ENCODE measurements at regions not wholly inside any gene's neighbourhood (a gene's known extent, or its start where the extent isn't known, plus 50 kb on each side); places are given as distances from the start of the nearest gene placed in this dataset.

DNA sequence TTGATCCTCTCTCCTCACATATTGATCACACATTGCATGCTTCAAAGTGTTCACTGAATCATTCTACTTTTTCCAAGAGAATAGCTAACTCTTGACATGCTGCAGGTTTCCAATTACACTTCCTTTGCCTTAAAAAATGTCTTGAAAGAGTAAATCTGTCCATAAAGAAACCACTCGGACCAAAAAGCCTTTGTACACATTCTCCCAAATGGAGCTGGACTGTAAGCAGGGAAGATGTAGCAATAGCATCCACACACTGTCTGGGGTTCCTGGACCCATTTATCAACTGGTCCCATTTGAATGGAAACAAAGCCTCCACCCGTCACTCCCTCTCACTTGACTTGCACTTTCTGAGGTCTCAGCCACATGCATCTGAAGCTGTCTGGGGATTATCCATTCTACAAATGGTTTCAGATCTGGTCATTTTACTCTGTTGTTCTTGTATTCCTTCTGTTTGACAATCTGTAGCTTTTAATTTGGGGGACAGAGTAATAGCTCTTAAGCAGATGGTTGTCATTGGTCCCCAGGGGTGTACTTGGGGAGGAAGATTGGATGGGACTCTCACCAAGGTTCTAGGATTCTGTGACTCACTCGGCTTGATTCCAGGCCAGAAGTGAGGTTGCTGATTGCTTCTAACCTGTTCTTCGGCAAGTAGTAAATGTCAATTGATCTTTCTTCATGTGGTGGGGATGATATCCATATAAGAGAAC lies 203.5 kb downstream of the HIBADH start:
- no peaks in the 10 kb centered on the region for H3K4me1 ChIP-seq
- intact Hi-C loops (cut with DNase I), result no loop called here
- no peak overlapping the region for H3K4me3 ChIP-seq
- ATAC-seq, result no peak
- H3K27ac ChIP-seq, result no peak overlapping the region
- WGBS, 2 donors, result 54 to 61% methylated on average over 4 of the region's 4 CpGs
- DNase-seq, result peak in 2 of 4 donors; percentile 6 to 10
- H3K36me3 ChIP-seq (replicated peaks in 1 of 2; ENCODE audit: insufficient read depth in 1 of 2, low read depth in 2 of 2), result no peaks in the 10 kb centered on the region
- TF ChIP-seq, protein P1, sequence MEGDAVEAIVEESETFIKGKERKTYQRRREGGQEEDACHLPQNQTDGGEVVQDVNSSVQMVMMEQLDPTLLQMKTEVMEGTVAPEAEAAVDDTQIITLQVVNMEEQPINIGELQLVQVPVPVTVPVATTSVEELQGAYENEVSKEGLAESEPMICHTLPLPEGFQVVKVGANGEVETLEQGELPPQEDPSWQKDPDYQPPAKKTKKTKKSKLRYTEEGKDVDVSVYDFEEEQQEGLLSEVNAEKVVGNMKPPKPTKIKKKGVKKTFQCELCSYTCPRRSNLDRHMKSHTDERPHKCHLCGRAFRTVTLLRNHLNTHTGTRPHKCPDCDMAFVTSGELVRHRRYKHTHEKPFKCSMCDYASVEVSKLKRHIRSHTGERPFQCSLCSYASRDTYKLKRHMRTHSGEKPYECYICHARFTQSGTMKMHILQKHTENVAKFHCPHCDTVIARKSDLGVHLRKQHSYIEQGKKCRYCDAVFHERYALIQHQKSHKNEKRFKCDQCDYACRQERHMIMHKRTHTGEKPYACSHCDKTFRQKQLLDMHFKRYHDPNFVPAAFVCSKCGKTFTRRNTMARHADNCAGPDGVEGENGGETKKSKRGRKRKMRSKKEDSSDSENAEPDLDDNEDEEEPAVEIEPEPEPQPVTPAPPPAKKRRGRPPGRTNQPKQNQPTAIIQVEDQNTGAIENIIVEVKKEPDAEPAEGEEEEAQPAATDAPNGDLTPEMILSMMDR (IDR thresholded peaks at IDR 0.05), result no peak
- TF ChIP-seq POLR2A (IDR thresholded peaks at IDR 0.05), result no peak
- H3K9me3 ChIP-seq, result no peaks in the 10 kb centered on the region
- no peaks in the 10 kb centered on the region for H3K27me3 ChIP-seq

DNA sequence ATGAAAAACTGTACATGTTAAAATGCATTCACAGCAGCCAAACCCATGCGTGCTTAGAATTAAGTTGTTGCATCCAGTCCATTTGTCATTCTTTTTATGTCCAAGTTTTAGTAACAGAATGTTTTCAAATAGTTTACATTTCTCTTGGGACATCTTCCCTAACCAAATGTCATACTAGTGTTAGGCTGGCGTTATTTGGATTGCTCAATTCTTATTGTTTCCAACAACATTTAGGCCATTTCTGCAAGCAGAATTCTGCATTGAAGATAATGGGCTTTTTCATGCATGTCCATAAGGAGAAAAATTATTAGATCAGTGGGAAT lies 203.0 kb downstream of the HIBADH start:
- Histone ChIP-seq H3K27ac (no peak overlapping the region), H3K36me3 (replicated peaks in 1 of 2; ENCODE audit: insufficient read depth in 1 of 2, low read depth in 2 of 2) (no peaks in the 10 kb centered on the region), H3K9me3 (no peaks in the 10 kb centered on the region), H3K4me3 (no peak overlapping the region), H3K4me1 (no peaks in the 10 kb centered on the region), H3K27me3 (no peaks in the 10 kb centered on the region)
- TF ChIP-seq, protein P1 (IDR thresholded peaks at IDR 0.05), result no peak
- no peak for TF ChIP-seq POLR2A (IDR thresholded peaks at IDR 0.05)
- ATAC-seq (no peak), DNase-seq (no peak)
- intact Hi-C loops (cut with DNase I), result no loop called here
- 77 to 83% methylated on average over 2 of the region's 2 CpGs for WGBS, 2 donors

DNA sequence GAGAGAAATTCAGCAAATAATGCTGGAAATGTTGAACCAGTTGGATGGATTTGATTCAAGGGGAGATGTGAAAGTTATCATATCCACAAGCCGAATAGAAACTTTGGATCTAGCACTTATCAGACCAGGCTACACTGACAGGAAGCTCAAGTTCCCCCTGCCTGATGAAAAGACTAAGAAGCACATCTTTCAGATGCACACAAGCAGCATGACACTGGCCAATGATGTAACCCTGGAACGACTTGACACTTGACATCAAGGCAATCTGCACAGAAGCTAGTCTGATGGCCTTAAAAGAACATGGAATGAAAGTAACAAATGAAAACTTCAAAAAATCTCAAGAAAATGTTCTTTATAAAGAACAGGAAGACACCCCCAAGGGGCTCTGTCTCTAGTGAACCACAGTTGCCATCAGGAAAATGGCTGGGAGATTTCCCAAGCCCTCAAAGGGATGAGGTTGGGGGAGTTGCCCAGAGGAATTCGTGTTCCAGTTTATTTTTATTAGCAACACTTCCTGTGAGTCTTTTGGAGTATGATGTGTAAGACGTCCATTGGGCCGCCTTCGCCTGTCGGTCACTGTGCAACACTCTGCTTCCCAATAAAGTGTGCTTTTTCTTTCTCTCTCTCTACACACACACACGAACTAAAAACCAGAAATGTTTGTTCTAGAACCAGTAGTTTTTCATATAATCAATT lies 200.0 kb downstream of the HIBADH start:
- TF ChIP-seq, protein P1 (IDR thresholded peaks at IDR 0.05), result no peak
- TF ChIP-seq POLR2A (IDR thresholded peaks at IDR 0.05), result no peak
- Histone ChIP-seq H3K27me3 (no peaks in the 10 kb centered on the region), H3K9me3 (no peaks in the 10 kb centered on the region), H3K4me1 (no peaks in the 10 kb centered on the region), H3K27ac (no peak overlapping the region), H3K36me3 (replicated peaks in 1 of 2; ENCODE audit: insufficient read depth in 1 of 2, low read depth in 2 of 2) (no peaks in the 10 kb centered on the region), H3K4me3 (no peak overlapping the region)
- WGBS, 2 donors, result 52 to 57% methylated on average over 8 of the region's 8 CpGs
- DNase-seq, result no peak
- intact Hi-C loops (cut with DNase I), result no loop called here
- no peak for ATAC-seq

DNA sequence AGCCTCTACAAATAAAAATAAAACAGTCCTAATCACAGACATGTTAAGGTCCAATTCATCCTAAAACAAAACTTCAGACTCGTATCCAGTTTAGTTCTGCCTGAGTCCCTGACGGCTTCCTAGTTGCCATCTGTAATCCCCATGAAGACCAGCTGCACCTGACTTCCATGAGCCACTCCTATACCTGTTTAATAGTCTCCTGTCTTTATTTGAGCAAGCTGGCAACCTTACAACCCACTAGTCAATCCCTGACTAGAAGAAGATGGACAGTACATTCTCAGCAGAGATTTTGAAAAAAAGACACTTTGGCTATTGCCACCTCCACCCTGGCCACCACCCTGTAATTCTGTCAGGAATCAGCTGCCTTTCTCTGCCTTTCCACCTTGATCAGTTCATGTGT lies 197.7 kb downstream of the HIBADH start:
- no peak for DNase-seq
- WGBS, 2 donors, result 59 to 74% methylated on average over 2 of the region's 2 CpGs
- no peak overlapping the region for H3K27ac ChIP-seq
- H3K4me3 ChIP-seq, result no peak overlapping the region
- H3K4me1 ChIP-seq, result no peaks in the 10 kb centered on the region
- TF ChIP-seq POLR2A (IDR thresholded peaks at IDR 0.05), result no peak
- TF ChIP-seq, protein P1 (IDR thresholded peaks at IDR 0.05), result no peak
- intact Hi-C loops (cut with DNase I), result no loop called here
- H3K36me3 ChIP-seq (replicated peaks in 1 of 2; ENCODE audit: insufficient read depth in 1 of 2, low read depth in 2 of 2), result no peaks in the 10 kb centered on the region
- no peaks in the 10 kb centered on the region for H3K9me3 ChIP-seq
- no peak for ATAC-seq
- H3K27me3 ChIP-seq, result no peaks in the 10 kb centered on the region

DNA sequence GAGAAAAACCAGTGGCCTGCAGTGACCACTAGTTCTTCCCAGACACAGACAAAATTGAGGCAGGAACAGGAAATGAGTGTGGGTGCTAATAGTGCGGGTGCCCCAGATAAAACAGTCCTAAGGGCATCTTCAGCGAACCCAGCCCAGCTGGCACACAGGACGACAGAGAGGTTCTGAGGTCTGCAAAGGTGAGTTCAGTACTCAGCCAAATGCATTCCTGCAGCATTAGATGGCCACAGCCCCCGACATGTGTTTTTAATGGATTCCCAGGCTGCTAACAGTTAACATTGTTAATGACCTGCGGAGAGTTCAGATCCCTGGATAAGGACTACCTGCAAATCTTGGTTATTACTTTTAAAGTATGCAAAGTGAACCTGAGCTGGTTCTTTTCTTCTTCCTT lies 196.0 kb downstream of the HIBADH start:
- H3K27ac ChIP-seq, result no peak overlapping the region
- H3K4me3 ChIP-seq, result no peak overlapping the region
- H3K27me3 ChIP-seq, result no peaks in the 10 kb centered on the region
- ATAC-seq, result no peak
- intact Hi-C loops (cut with DNase I), result no loop called here
- H3K9me3 ChIP-seq, result no peaks in the 10 kb centered on the region
- 58 to 65% methylated on average over 5 of the region's 5 CpGs for WGBS, 2 donors
- no peaks in the 10 kb centered on the region for H3K36me3 ChIP-seq (replicated peaks in 1 of 2; ENCODE audit: insufficient read depth in 1 of 2, low read depth in 2 of 2)
- TF ChIP-seq POLR2A (IDR thresholded peaks at IDR 0.05), result no peak
- TF ChIP-seq, protein P1 (IDR thresholded peaks at IDR 0.05), result no peak
- DNase-seq, result no peak
- no peaks in the 10 kb centered on the region for H3K4me1 ChIP-seq
